ENCODE measurements at regions not wholly inside any gene's neighbourhood (a gene's known extent, or its start where the extent isn't known, plus 50 kb on each side); places are given as distances from the start of the nearest gene placed in this dataset.

DNA sequence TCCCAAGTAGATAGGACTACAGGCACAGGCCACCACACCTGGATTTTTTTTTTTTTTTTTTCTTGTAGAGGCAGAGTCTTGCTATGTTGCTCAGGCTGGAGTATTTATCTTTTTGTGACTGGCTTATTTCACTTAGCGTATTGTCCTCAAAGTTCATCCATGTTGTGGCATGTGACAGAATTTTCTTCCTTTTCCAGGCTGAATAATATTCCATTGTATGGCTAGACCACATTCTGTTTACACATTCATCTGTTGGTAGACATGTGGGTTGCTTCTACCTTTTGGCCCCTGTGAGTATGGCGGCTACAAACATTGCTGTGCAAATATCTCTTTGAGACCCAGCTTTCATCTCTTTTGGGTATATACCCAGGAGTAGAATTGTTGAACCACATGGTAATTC, 160.2 kb upstream of the SMAD3 start:
- TF ChIP-seq, protein P1, sequence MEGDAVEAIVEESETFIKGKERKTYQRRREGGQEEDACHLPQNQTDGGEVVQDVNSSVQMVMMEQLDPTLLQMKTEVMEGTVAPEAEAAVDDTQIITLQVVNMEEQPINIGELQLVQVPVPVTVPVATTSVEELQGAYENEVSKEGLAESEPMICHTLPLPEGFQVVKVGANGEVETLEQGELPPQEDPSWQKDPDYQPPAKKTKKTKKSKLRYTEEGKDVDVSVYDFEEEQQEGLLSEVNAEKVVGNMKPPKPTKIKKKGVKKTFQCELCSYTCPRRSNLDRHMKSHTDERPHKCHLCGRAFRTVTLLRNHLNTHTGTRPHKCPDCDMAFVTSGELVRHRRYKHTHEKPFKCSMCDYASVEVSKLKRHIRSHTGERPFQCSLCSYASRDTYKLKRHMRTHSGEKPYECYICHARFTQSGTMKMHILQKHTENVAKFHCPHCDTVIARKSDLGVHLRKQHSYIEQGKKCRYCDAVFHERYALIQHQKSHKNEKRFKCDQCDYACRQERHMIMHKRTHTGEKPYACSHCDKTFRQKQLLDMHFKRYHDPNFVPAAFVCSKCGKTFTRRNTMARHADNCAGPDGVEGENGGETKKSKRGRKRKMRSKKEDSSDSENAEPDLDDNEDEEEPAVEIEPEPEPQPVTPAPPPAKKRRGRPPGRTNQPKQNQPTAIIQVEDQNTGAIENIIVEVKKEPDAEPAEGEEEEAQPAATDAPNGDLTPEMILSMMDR (IDR thresholded peaks at IDR 0.05; ENCODE audit: low read length), result no peak
- TF ChIP-seq EZH2phosphoT487 (IDR thresholded peaks at IDR 0.05; ENCODE audit: low read length) (no peak), EZH2 (optimal IDR thresholded peaks at IDR 0.05; ENCODE audit: low read depth, low read length) (no peak)

Measured in MM.1S (cell line).